Gastroesophageal sphincter (tissue), 4 donors: ENCODE measurements at regions not wholly inside any gene's neighbourhood (a gene's known extent, or its start where the extent isn't known, plus 50 kb on each side); places are given as distances from the start of the nearest gene placed in this dataset.
"Not testable (repeated sequence)": the region's sequence is repeated elsewhere in the genome, so short reads cannot be mapped to it uniquely, and the experiment has no call there.

Experiments
- ATAC-seq: fragments of 150-250 bp; one replicate; pipeline ENCODE4 v1.9.1; 2016; ENCODE audit warnings: mild to moderate bottlenecking, moderate library complexity
- H3K27ac ChIP-seq, 4 donors: fragments of 200-600 bp; sonication (generic) in 3 of 4; 1 replicate in 3 of 4; 2 replicates in 1 of 4; pipeline ENCODE4 v1.5.1; 2016 to 2019
- H3K27me3 ChIP-seq: fragments of 200-600 bp; sonication (generic); one replicate; pipeline ENCODE4 v1.5.1; 2019
- H3K36me3 ChIP-seq, 2 donors: fragments of 200-600 bp; sonication (generic); one replicate each; pipeline ENCODE4 v1.5.1; 2019; ENCODE audit warnings: control low read depth in 1 of 2
- H3K4me1 ChIP-seq, 3 donors: fragments of 200-600 bp; sonication (generic); 1 replicate in 2 of 3; 2 replicates in 1 of 3; pipeline ENCODE4 v1.5.1; 2016 to 2019; ENCODE audit warnings: control low read depth in 2 of 3
- H3K4me3 ChIP-seq, 2 donors: fragments of 200-600 bp; sonication (generic); one replicate each; pipeline ENCODE4 v1.5.1; 2019; ENCODE audit warnings: mild to moderate bottlenecking in 1 of 2, moderate library complexity in 1 of 2
- H3K9me3 ChIP-seq, 3 donors: fragments of 200-600 bp; sonication (generic); one replicate each; pipeline ENCODE4 v1.5.1; 2017 to 2019; ENCODE audit warnings: control low read depth in 2 of 3
- EP300 ChIP-seq: sonication (generic); formaldehyde crosslinking; IDR thresholded peaks from one replicate; pipeline ENCODE4 v1.6.1; 2017; ENCODE audit warnings: antibody characterized with exemption, mild to moderate bottlenecking
- POLR2A ChIP-seq, 2 donors: fragments of 450-650 bp; IDR thresholded peaks; one replicate each; pipeline ENCODE4 v1.6.1; 2017; ENCODE audit warnings: antibody characterized with exemption in 2 of 2, mild to moderate bottlenecking in 2 of 2, moderate library complexity in 1 of 2
- POLR2AphosphoS5 ChIP-seq: sonication (generic); formaldehyde crosslinking; IDR thresholded peaks from one replicate; pipeline ENCODE4 v1.6.1; 2017; ENCODE audit warnings: antibody characterized with exemption
- WGBS, 2 donors: methylation state at CpG; one replicate each; pipeline ENCODE4 v1.1.5; 2018; ENCODE audit warnings: low coverage in 1 of 2; 5-methylcytosine and 5-hydroxymethylcytosine counted together
- TF ChIP-seq, protein P1 (sequence below), 4 experiments: fragments of 200-600 bp in 2 of 4; fragments of 450-650 bp in 2 of 4; sonication (generic) in 1 of 4; IDR thresholded peaks; one replicate each; pipeline ENCODE4 v1.5.1; 2017 to 2019; ENCODE audit warnings: antibody characterized with exemption in 4 of 4, mild to moderate bottlenecking in 2 of 4, moderate library complexity in 2 of 4

DNA sequence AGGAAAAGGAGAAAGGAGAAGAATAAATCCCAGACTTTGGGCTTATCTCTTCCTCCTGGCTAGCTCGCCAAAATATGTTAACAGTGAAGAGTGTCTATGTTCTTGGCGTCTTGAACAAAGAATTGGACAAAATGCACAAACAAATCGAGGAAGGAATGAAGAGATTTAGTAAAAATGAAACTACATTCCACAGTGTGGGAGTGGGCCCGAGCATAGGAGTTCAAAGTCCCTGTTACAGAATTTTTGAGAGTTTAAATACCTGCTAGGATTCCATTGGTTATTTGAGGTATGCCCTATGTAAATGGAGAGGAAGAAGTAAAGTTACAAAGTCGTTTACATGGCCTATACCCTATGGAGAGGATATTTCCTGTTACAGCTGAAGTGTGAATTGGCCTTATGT lies 525.1 kb upstream of the CNTN5 start:
- no peaks in the 10 kb centered on the region for H3K27me3 ChIP-seq
- no peaks in the 10 kb centered on the region for H3K4me1 ChIP-seq
- no peak overlapping the region for H3K4me3 ChIP-seq
- ATAC-seq = no peak
- no peaks in the 10 kb centered on the region for H3K9me3 ChIP-seq
- TF ChIP-seq POLR2A (IDR thresholded peaks at IDR 0.05) (no peak), EP300 (no peak), POLR2AphosphoS5 (no peak)
- TF ChIP-seq, protein P1, sequence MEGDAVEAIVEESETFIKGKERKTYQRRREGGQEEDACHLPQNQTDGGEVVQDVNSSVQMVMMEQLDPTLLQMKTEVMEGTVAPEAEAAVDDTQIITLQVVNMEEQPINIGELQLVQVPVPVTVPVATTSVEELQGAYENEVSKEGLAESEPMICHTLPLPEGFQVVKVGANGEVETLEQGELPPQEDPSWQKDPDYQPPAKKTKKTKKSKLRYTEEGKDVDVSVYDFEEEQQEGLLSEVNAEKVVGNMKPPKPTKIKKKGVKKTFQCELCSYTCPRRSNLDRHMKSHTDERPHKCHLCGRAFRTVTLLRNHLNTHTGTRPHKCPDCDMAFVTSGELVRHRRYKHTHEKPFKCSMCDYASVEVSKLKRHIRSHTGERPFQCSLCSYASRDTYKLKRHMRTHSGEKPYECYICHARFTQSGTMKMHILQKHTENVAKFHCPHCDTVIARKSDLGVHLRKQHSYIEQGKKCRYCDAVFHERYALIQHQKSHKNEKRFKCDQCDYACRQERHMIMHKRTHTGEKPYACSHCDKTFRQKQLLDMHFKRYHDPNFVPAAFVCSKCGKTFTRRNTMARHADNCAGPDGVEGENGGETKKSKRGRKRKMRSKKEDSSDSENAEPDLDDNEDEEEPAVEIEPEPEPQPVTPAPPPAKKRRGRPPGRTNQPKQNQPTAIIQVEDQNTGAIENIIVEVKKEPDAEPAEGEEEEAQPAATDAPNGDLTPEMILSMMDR (IDR thresholded peaks at IDR 0.05) = no peak
- no peak overlapping the region for H3K27ac ChIP-seq
- WGBS, 2 donors = 47 to 53% methylated on average over 5 of the region's 5 CpGs
- H3K36me3 ChIP-seq = no peaks in the 10 kb centered on the region

DNA sequence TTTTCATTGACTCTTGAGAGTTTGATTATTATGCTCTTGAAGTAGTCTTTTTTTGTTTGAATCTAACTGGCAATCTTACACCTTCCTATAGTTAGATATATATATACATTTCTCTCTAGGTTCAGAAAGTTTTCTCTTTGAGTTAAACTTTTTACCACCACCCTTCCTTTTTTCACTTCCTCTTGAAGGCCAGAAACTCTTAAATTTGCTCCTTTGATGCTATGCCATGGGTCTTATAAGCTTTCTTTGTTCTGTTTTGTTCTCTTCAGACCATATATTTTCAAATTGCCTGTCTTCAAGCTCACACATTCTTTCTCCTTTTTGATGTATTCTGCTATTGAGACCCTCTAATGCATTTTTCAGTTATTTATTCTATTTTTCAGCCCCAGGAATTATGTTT lies 513.5 kb upstream of the CNTN5 start:
- Histone ChIP-seq H3K36me3 (no peaks in the 10 kb centered on the region), H3K9me3 (peaks cover 0 to 18% (median 0%) of the 10 kb centered on the region in 3 donors), H3K4me1 (no peaks in the 10 kb centered on the region), H3K4me3 (no peak overlapping the region), H3K27me3 (no peaks in the 10 kb centered on the region), H3K27ac (no peak overlapping the region)
- ATAC-seq = no peak
- TF ChIP-seq POLR2A (IDR thresholded peaks at IDR 0.05) (no peak), POLR2AphosphoS5 (no peak), EP300 (no peak)
- TF ChIP-seq, protein P1 (IDR thresholded peaks at IDR 0.05) = no peak

DNA sequence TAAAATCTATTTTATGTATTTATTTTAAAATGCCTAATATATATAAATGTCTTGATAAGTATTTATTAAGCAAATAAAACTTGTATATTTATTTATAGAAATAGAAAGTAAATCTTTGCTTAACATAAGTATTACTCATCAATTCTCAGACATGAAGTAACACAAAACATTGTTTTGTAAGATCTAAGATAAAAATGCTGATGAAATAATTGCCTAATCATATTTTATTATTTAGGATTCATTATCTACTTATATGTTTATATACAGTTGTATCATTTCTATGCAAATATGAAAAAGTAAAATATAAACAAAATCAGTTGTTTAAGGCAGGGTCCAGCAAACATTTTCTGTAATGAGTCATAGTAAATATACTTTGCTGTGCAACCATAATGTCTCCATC lies 507.8 kb upstream of the CNTN5 start:
- peaks cover 0 to 3% (median 0%) of the 10 kb centered on the region in 3 donors for H3K9me3 ChIP-seq
- no peaks in the 10 kb centered on the region for H3K27me3 ChIP-seq
- H3K27ac ChIP-seq = no peak overlapping the region
- H3K4me1 ChIP-seq = no peaks in the 10 kb centered on the region
- ATAC-seq = no peak
- no peaks in the 10 kb centered on the region for H3K36me3 ChIP-seq
- H3K4me3 ChIP-seq = no peak overlapping the region
- TF ChIP-seq POLR2AphosphoS5 = no peak
- TF ChIP-seq POLR2A (IDR thresholded peaks at IDR 0.05) = no peak
- no peak for TF ChIP-seq EP300
- TF ChIP-seq, protein P1 (IDR thresholded peaks at IDR 0.05) = no peak

- Histone ChIP-seq H3K27me3 (no peaks in the 10 kb centered on the region), H3K36me3 (no peaks in the 10 kb centered on the region), H3K9me3 (no peaks in the 10 kb centered on the region), H3K27ac (no peak overlapping the region), H3K4me3 (no peak overlapping the region), H3K4me1 (no peaks in the 10 kb centered on the region)
- no peak for ATAC-seq
- WGBS, 2 donors = 77 to 100% methylated on average over 1 of the region's 1 CpG
- TF ChIP-seq EP300 (no peak), POLR2AphosphoS5 (no peak), POLR2A (IDR thresholded peaks at IDR 0.05) (no peak)
- TF ChIP-seq, protein P1 (IDR thresholded peaks at IDR 0.05) = no peak
Observed at GRCh38 chr11:98531576-98531975, 489.2 kb upstream of the CNTN5 start.

DNA sequence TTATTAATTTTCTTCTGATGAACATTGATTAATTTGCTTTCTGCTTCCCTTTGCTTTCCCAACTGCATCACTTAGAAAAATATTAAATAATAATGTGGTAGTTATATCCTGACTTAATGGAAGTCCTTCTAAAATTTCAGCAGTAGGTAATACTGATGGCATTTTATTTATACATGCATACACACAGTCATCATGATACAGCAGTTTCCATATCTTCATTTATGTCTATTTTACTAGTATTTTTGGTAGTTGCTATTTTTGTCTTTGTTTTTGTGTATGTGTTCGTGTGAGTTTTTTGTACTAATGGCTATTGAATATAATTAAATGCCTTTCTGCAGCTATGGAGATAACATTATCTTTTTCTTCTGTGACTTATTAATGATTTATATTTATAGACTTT lies 484.7 kb upstream of the CNTN5 start:
- Histone ChIP-seq H3K27ac (no peak overlapping the region), H3K9me3 (no peaks in the 10 kb centered on the region), H3K4me3 (no peak overlapping the region), H3K4me1 (no peaks in the 10 kb centered on the region), H3K27me3 (no peaks in the 10 kb centered on the region), H3K36me3 (no peaks in the 10 kb centered on the region)
- TF ChIP-seq EP300 (no peak), POLR2AphosphoS5 (no peak)
- WGBS, 2 donors = 32 to 56% methylated on average over 1 of the region's 1 CpG
- no peak for ATAC-seq

DNA sequence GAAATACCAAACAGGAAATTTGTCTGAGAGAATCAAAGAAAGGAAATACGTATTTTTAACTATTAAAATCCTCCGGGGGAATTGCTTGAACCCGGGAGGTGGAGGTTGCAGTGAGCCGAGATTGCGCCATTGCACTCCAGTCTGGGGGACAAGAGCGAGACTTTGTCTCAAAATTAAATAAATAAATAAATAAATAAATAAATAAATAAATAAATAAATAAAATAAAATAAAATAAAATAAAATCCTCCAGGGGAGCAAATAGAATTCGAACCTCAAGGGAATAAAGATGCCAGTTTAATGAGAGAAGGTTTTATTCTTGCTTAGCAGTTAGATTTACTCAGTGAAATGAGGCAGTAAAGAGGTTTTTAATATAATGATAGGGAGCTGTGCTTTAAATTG lies 482.4 kb upstream of the CNTN5 start:
- H3K27me3 ChIP-seq, H3K36me3 ChIP-seq, H3K27ac ChIP-seq, H3K4me1 ChIP-seq, ATAC-seq, H3K4me3 ChIP-seq, H3K9me3 ChIP-seq: not testable (repeated sequence)
- 73 to 79% methylated on average over 2 to 7 of the region's 7 CpGs for WGBS, 2 donors
